AG09309 (cell line): ENCODE measurements at regions not wholly inside any gene's neighbourhood (a gene's known extent, or its start where the extent isn't known, plus 50 kb on each side); places are given as distances from the start of the nearest gene placed in this dataset.

Experiments
- DNase-seq: peaks from one replicate; pipeline ENCODE4 v3.0.0-alpha.2; 2010; ENCODE audit warnings: low read depth
- H3K4me3 ChIP-seq: 2 replicates; pipeline ENCODE4 v1.5.1; 2011; ENCODE audit warnings: mild to moderate bottlenecking, low read depth, low read length, moderate library complexity; ENCODE audit not compliant: control insufficient read depth
- TF ChIP-seq, protein P1 (sequence below): IDR thresholded peaks from 2 replicates; pipeline ENCODE4 v1.5.1; 2011; ENCODE audit warnings: mild to moderate bottlenecking, low read depth, low read length, inconsistent platforms; ENCODE audit not compliant: insufficient read depth, control insufficient read depth; ENCODE audit errors: missing control alignments

GRCh38 chr5:57680686-57681085 is 198.1 kb upstream of the ACTBL2 start:
- TF ChIP-seq, protein P1, sequence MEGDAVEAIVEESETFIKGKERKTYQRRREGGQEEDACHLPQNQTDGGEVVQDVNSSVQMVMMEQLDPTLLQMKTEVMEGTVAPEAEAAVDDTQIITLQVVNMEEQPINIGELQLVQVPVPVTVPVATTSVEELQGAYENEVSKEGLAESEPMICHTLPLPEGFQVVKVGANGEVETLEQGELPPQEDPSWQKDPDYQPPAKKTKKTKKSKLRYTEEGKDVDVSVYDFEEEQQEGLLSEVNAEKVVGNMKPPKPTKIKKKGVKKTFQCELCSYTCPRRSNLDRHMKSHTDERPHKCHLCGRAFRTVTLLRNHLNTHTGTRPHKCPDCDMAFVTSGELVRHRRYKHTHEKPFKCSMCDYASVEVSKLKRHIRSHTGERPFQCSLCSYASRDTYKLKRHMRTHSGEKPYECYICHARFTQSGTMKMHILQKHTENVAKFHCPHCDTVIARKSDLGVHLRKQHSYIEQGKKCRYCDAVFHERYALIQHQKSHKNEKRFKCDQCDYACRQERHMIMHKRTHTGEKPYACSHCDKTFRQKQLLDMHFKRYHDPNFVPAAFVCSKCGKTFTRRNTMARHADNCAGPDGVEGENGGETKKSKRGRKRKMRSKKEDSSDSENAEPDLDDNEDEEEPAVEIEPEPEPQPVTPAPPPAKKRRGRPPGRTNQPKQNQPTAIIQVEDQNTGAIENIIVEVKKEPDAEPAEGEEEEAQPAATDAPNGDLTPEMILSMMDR, result no peak
- DNase-seq, result no peak
- H3K4me3 ChIP-seq, result no peak overlapping the region

- no peak overlapping the region for H3K4me3 ChIP-seq
- no peak for DNase-seq
- TF ChIP-seq, protein P1, result no peak
Measured at GRCh38 chr5:57677235-57677634, 194.6 kb upstream of the ACTBL2 start.

- H3K4me3 ChIP-seq, result no peak overlapping the region
- TF ChIP-seq, protein P1, result no peak
- DNase-seq, result no peak
Measured at GRCh38 chr5:57676222-57677098, 193.8 kb upstream of the ACTBL2 start.

GRCh38 chr5:57675236-57675635 is 192.6 kb upstream of the ACTBL2 start:
- H3K4me3 ChIP-seq, result no peak overlapping the region
- TF ChIP-seq, protein P1, result no peak
- no peak for DNase-seq

DNA sequence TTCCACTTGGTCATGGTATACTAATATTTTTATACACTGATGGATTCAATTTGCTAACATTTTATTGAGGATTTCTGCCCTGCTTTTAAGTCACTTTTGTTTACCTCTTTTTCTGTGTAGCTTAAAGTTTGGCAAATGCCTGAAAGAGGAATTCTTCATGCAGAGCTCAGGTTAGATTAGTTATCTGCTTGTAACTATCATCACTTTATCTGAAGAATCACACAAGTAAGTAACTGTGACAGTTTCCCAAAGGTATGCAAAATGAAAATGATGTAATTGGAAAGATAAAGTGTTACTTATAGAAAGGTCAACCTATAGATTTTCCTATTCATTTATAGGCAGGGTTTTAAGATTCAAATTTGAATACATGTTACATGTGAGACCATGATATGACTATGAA is 188.8 kb upstream of the ACTBL2 start:
- TF ChIP-seq, protein P1, result no peak
- no peak overlapping the region for H3K4me3 ChIP-seq
- DNase-seq, result no peak

DNA sequence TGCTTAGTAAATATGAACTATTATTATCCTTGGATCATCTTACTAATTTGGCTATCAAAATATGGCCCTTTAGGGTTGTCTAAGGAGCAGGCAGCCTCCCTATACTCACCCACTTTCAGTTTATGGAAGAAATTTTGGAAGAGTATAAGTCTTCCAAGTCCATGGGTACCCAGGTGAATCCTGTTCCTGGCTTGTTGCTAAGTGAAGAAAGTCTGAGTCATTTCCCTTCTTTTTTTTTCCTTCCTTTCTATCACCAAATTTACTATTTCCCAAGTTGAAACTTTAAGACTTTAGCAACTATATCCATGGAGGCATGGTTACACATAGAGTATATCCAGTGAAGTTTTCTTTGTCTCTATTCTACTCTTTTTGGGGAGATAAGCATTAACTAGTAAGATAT is 184.0 kb upstream of the ACTBL2 start:
- no peak overlapping the region for H3K4me3 ChIP-seq
- DNase-seq, result no peak
- TF ChIP-seq, protein P1, result no peak
